ENCODE measurements at regions not wholly inside any gene's neighbourhood (a gene's known extent, or its start where the extent isn't known, plus 50 kb on each side); places are given as distances from the start of the nearest gene placed in this dataset.

GRCh38 chr2:47984041-47984440 lies 77.7 kb upstream of the FBXO11 start:
- TF ChIP-seq CTCF (IDR thresholded peaks at IDR 0.05) (no peak), POLR2A (IDR thresholded peaks at IDR 0.05) (no peak)
